ENCODE measurements at regions not wholly inside any gene's neighbourhood (a gene's known extent, or its start where the extent isn't known, plus 50 kb on each side); places are given as distances from the start of the nearest gene placed in this dataset.

- no peak for TF ChIP-seq EZH2 (IDR thresholded peaks at IDR 0.05; ENCODE audit: insufficient read depth, poor library complexity, severe bottlenecking)
- no peak for TF ChIP-seq EZH2phosphoT487 (IDR thresholded peaks at IDR 0.05; ENCODE audit: insufficient read depth, low read depth)
These were observed 329.7 kb upstream of the JARID2 start for GRCh38 chr6:14915888-14916832.

All from GM23248 (cell line).